Astrocyte of the spinal cord (primary cell): ENCODE measurements at regions not wholly inside any gene's neighbourhood (a gene's known extent, or its start where the extent isn't known, plus 50 kb on each side); places are given as distances from the start of the nearest gene placed in this dataset.

ENCODE experiments used
- DNase-seq: peaks from one replicate; pipeline ENCODE4 v3.0.0; 2011; ENCODE audit warnings: low read depth, low spot score
- H3K4me3 ChIP-seq: 2 replicates; pipeline ENCODE4 v1.5.1; 2011; ENCODE audit warnings: low read depth, mild to moderate bottlenecking, low read length, moderate library complexity
- CTCF ChIP-seq: IDR thresholded peaks from 2 replicates; pipeline ENCODE4 v1.5.1; 2012; ENCODE audit warnings: low read depth, mild to moderate bottlenecking, low read length, inconsistent platforms
- in situ Hi-C: cut with HindIII; loops from 2 replicates; pipeline ENCODE4 v1.10.0; 2017; ENCODE audit warnings: low sequenced_read_pairs

GRCh38 chr4:176894498-176894897 lies 101.8 kb upstream of the VEGFC start:
- TF ChIP-seq CTCF, result no peak
- no peak overlapping the region for H3K4me3 ChIP-seq
- DNase-seq, result no peak
- in situ Hi-C loops, result no loop called here

GRCh38 chr4:176896211-176896610 lies 103.5 kb upstream of the VEGFC start:
- no peak for TF ChIP-seq CTCF
- no peak overlapping the region for H3K4me3 ChIP-seq
- in situ Hi-C loops, result no loop called here
- no peak for DNase-seq

- no peak for DNase-seq
- no peak overlapping the region for H3K4me3 ChIP-seq
- in situ Hi-C loops, result no loop called here
- no peak for TF ChIP-seq CTCF
Observed at GRCh38 chr4:176897226-176897625, 104.5 kb upstream of the VEGFC start.

- in situ Hi-C loops, result no loop called here
- DNase-seq, result no peak
- TF ChIP-seq CTCF, result no peak
- no peak overlapping the region for H3K4me3 ChIP-seq
Observed at GRCh38 chr4:176898791-176899190, 106.1 kb upstream of the VEGFC start.

GRCh38 chr4:176902710-176903323 lies 110.1 kb upstream of the VEGFC start:
- peak; percentile 91 for DNase-seq
- TF ChIP-seq CTCF, result no peak
- in situ Hi-C loops, result no loop called here
- H3K4me3 ChIP-seq, result no peak overlapping the region

- DNase-seq, result no peak
- H3K4me3 ChIP-seq, result no peak overlapping the region
- in situ Hi-C loops, result no loop called here
- TF ChIP-seq CTCF, result no peak
Observed at GRCh38 chr4:176906709-176907108, 114.0 kb upstream of the VEGFC start.

GRCh38 chr4:176910646-176911045 lies 117.9 kb upstream of the VEGFC start:
- no peak for DNase-seq
- in situ Hi-C loops, result no loop called here

More at GRCh38 chr4:176910646-176911045, 117.9 kb upstream of the VEGFC start:
- no peak overlapping the region for H3K4me3 ChIP-seq
- TF ChIP-seq CTCF, result no peak
